ENCODE measurements at regions not wholly inside any gene's neighbourhood (a gene's known extent, or its start where the extent isn't known, plus 50 kb on each side); places are given as distances from the start of the nearest gene placed in this dataset.

DNA sequence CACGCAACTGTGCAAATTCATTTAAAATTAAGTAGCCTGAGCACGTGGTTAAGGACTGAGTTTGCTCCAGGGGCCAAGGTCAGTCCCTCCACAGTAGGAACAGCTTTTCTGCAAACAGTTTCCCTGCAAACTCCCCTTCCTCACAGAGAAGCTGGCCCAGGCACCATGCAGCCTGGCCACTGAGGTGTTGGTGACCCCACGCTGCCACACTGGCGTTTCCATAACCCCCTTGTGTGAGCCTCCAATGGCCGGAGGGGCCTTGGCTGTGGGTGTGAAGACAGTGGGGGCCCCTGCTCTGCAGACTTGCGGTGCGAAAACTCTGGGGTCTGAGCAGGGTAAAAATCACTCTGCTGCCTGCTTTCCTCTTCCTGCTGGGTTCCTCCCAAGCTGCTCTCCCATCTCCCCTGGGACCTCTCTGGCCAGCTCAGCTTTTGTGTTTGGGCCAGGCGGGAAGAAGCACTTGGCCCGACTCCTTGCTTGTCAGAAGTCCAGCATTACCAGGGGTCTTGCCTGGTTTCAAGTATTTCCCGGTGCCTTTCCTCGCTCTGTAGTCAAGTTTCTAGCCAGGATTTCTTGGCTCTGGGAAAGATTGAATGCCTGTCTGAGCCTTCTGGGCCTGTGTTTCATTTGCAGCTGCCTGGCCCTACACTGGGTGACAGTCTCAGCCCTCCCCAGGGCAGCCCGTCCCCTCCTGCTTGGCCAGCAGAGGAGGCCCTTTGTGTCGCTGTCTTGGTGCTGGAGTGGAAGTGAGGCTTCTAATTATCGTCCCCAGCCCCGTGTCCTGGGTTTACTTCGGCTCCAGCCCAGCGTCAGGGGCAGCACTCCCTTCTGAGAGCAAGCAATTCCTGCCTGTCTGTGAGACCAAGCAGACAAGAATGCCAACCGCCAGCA, 131.4 kb upstream of the SLC1A4 start:
- no peak for DNase-seq (ENCODE audit: low read depth)

DNA sequence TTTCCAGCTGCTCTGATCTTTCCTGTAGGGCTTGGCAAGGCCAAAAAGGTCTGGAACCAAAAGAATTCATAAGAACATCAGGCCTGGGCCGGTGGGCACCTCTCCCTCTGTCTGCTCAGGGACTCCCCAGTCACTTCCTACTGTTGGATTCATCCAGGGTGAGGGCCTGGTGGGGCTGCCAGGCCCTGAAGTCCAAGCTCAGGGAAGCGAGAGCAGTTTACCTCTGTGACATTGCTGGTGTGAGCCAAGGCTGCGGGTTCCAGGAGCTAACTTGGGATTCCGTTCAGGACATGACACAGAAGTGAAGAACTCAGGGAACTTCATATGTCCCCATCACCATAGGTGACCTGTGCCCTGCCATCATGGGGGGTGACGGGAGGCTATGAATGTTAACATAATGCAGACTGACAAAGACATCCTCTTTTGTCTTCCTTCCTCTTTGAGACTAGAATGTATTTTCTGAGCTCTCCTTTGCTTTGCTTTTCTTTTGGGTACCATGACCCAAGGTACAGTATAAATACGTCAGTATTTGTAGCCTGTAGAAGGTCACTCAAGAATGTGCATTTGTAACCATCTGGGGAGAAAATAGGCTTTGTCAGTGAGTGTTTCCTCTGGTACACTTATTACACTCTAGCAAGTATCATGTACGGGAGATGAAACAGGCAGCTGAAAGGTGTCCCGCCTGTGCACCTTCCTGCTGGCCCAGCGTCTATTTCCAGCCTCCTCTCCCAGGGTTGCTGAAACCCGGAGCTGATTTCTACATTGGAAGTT, 130.5 kb upstream of the SLC1A4 start:
- DNase-seq (ENCODE audit: low read depth): no peak

DNA sequence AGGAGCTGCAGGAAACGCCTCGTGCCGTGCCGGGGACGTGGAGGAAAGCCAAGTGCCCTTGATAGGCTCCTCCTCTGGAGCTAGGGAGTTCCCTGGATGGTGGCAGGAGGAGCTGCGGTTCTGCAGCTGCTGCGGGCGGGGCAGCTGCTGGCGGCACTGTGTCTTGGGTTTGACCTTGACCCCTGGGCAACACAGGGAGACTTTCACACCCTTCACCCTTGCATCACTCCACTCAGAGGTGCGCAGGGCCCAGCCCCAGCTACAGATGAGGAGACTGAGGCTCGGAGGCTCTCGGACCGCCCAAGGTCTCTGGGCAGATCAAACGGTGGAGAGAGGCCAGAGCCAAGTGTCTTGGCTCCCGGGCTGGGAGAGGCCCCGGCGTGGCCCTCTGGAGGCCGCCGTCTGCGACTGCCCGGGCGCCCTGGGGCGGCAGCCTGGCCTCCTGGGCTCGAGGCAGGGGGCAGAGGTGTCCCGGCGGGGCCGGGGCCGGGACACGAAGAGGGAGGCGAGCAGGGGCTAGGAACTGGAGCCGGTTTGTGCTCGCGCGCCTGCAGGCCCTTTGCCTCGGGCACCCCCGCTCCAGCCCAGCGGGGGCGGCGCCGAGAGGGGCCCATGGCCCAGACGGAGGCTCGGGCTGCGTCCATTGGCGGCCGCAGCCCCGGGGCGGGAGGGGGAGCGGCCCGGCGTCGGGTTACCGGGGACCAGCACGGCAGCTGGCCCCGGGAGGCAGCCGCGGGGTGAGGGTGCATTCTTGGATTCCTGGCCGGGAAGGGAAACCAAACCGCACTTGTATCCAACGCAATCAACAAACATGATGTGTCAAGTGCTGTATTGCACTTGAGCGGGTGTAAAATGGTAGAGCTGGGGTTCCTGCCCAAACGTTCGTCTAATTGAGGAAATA, 129.6 kb upstream of the SLC1A4 start:
- DNase-seq (ENCODE audit: low read depth): no peak

DNA sequence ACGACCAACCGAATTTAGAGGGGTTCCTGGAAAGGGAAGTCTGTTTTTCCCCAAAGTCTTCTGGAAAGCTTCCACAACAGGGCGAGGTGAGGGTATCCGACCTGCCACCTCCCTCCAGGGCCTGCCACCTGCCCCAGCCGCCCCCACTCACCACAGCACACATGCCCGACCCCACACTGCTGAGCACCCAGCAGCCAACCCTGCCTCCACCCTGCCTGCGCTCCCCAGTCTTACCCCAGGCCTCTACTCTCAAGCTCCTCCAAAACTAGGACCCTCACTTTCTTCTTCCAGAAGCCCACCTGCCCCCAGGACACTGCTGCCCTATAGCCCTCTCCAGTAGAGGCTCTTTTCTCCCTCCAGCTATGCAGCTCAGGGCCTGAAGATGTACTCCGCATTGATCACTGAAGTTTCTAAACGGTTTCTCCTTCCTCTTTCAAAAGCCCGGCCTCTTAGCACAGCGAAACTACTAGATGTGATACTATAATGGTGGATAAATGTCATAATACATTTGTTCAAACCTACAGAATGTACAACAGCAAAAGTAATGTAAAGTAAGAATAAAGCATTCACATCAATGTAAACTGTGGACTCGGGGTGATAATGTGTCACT, 128.8 kb upstream of the SLC1A4 start:
- DNase-seq (ENCODE audit: low read depth): no peak

DNA sequence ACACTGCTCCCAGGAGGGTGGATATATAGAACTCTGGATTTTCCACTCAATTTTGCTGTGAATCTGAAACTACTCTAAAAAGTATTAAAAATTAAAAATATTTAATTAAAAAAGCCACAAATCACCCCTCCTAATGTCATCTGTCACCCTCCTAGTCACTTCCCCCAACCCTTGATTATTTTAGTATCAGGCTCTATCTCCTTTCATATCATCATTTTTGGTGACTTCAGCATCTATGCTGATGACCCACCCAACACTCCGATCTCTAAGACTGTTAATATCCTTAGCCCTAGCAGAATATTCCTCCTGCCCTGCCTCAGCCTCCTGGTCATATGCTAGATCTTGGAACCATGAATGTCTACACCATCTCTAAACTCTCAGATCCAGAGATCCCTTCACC, 128.3 kb upstream of the SLC1A4 start:
- DNase-seq (ENCODE audit: low read depth): no peak

DNA sequence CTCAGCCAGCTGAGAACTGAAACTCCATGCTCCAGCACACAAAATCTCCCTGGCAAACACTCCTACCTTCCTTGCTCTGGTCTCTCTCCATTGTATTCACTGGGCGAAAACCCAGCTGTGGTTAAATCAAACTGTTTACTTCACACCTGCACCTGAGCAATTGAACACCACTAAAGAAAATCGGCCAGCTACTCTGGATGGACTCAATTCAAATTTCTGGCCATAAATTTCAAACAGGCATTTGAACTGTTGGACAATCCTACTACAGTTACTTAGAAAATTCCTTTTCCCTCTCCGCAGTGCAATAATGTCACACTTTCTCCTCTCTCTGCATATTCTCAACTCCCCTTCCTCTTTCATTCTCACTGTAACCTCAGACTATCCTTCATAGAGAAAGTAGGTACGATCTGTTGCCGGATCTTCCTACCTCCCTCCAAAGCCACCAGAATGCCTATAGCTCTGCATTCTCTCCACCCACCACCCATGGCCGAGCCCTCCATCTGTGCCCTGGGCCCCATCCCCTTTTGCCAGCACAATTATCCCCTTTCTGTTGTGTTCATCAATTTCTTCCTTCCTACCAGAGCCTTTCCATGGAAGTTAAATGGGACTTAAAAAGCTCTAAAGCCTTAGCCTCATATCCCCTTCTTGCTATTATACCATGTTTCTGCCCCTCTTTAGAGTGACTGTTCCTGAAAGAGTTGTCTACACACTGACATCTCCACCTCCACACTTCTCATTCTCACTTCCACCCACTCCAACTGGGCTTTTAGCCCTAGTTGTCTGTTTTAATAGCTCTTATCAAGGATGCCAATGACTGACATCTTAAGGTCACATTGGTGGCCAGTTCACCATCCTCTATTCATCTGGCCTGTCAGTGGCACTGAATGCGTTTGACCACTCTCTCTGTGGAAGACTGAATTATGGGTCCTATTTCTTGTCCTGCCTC, 127.5 kb upstream of the SLC1A4 start:
- no peak for DNase-seq (ENCODE audit: low read depth)

DNA sequence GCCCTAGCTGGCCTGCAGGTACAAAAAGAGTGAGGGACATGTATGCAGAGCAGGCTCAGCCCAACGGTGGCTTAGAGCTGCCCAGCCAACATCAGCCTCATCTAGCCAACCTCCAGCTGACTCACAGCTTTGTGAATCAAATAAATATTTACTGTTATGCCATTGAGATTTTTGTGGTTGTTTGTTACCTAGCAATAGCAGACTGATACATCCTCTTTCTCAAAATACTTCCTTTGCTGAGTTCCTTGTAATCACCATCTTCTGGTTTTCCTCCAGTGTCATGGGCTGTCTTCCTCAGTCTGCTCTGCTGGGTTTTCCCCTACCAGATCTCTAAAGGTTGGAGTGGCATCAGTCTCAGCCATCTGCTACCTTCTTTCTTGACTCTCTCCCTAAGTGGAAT, 126.6 kb upstream of the SLC1A4 start:
- DNase-seq (ENCODE audit: low read depth): no peak

DNA sequence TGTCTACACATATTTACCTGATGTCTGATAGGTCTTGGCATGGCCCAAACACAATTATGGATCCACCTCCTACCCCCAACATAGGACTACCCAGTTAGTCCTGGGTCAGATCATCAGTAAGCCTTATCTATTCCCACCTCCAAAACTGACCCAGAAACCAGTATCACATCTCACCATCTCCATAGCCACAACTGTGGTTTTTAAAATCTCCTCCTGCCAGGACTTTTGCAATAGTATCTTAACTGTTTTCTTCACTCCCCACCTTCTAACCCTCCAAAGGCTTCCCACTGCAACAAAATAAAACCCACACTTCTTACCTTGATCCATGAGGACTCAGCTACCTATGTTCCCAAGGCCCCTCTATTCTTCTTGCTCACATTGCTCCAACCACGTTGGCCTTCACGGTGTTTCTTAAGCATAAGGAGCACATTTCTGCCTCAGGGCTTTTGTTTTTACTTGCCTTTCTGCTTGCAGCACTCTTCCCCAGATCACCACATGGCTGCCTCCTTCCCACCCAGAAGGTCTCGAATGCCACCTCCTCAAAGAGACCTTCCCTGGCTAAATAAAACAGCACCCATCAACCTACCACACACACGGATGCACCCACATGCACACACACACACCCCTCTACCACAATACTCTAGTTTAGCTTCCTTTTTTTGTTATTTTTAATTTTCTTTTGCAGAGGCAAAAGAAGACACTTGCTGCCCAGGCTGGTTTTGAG, 125.9 kb upstream of the SLC1A4 start:
- no peak for DNase-seq (ENCODE audit: low read depth)

DNA sequence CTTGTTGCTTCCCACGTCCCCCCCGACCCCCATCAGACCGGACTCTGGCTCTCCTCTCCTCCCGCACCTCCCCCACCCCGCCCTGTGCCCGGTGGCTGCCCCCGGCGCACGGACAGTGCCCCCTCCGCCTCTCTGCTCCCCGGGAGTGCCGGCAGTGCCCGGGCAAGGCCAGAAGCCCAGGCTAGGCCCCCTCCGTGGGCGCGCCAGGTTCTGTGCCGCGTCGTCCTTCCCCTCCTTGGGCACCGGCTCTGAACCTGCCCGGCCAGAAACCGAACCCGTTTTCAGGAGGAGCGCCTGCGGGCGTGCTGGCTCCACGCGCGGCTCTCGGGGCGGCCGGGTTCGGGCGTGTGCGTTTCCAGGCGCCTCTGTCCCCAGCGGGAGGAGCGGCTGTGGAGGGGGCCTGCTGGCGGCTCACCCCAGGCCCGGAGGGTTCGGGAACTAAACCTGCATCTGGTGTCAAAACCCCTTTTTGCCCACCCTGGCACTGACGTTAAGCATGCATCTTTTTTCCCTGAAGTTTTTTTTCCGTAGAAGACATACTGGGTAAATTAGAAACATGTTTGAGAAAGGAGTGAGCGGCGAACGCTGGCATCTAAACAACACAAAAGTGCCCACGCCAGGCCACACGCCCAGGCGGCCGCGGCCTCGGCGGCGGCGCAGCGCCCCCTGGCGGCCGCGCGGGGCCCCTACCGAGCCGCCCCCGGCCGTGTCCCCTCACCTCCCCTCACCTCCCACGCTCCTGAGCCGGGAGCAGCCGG, 123.9 kb upstream of the SLC1A4 start:
- DNase-seq (ENCODE audit: low read depth): no peak

DNA sequence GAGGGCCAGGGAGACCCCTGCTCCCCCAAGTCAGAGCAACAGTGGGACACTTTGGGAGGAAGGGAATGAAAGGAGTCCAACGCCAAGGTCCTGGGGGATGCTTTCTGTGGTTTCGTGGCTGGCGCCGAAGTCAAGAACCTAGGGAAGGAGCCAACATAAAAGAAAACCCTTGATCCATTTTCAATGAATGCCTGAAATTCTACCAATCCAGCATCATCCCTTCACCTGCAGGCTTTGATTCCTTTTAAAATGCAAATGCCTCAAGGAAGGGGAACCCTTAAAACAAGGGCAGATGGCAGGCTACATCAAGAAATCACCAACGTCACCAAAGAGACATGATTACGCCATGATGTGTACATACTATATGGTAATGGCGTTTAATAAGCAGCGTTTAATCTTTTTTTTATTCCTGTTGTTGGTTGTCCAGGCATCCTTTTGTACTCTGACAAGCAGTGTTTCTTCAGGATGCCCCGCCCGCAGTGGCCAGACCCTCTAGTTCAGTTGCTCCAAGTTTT, 123.3 kb upstream of the SLC1A4 start:
- no peak for DNase-seq (ENCODE audit: low read depth)

DNA sequence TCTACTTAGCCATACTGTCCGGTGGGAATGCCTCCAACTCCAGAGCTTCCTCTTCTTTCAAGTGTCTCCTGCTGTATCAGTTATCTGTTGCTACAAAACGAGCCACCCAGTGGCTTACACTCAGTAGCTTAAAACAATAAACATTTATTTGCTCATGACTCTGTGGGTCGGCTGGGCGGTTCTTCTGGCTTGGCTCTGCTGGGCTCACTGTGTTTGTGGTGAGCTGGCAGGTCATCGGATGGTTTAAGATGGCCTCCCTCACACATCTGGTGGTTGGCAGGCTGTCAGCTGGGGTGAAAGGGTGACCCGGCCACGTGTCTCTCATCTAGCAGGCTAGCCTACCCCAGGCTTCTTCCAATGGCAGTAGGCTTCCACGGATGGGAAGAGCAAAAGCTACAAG, 122.4 kb upstream of the SLC1A4 start:
- DNase-seq (ENCODE audit: low read depth): no peak

DNA sequence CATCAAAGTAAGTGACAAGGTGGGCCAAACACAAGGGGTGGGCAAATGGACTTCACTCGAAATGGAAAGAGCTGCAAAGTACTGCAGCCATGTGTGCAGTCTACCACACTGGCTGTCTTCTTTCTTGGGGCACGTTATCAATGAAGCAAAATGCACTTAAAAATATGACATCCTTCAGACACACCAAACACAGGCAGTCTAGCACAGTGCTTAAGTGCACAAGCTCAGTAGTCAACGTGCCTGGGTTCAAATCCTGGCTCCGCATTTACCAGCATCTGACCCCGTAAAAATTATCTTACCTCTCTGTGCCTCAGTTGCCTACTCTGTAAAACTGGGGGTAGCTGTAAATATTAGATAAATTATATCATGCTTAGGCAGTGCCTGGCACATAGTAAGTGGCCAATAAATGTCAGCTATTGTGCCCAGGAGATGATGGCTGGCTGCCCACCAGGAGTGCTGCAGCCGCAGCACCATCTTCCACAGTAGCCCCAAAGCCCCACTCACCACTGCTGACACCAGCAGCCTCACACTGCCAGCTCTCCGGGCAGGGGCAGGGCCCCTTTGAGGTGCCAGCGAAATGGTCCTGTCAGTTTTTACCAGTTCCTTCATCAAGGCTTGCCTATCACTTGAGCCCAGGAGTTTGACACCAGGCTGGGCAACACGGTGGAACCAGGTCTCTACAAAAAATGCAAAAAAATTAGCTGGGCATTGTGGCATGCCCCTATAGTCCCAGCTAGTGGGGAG, 121.8 kb upstream of the SLC1A4 start:
- DNase-seq (ENCODE audit: low read depth): no peak

DNA sequence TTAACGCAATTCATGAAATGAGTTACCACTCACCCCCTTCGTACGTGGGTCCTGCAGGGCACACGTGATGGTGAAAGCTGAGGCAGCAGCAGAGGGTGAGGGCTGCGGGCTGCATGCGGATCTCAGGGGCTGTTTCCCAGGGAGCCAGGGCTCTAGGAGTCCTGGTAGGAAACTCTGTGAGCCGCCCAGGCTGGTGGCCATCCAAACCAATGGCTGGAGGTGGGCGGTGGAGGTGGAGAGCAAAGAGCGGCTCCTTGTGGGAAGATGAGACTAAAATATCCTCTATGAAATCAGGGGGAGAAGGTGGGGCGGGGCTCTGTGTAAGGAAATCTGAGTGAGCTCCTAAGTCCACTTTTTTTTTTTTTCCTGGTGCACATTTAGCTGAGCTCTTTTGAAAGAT, 120.1 kb upstream of the SLC1A4 start:
- DNase-seq (ENCODE audit: low read depth): no peak

DNA sequence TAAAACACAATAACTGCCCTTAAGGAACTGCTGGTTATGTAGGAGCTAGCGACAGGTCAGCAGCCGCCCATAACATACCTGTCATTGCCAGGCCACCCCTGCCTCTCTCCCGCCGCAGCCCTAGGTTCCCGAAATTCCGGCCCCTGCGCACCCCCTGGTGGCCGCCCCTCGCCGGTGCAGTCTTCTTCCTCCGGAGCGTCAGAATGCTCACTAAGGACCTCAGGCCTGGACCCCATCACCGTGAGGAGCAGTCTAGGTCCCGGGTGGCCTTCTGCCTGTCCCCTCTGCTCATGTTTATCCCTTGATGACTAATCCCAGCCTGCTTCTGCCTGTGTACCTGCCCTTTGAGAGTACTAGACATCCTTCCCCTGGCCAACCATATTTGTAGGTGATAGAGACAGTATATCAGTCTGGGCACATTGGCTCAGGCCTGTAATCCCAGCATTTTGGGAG, 115.7 kb upstream of the SLC1A4 start:
- peak; percentile 30 for DNase-seq (ENCODE audit: low read depth)

DNA sequence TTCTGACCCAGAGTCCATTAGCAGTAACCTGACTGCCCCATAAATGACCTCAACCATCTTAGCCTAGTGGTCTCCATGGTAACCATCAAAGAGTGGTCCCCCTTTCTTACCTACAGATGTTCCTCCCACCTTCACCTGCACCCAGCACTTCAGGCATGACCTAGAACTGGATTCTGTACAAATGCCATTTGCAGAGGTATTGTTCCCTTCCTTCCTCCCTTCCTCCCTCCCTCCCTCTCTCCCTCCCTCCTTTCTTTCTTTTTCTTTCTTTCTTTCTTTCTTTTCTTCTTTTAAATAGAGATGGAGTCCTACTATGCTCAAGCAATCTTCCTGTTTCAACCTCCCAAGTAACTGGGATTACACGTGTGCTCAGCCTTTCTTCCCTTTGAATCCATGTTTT, 114.6 kb upstream of the SLC1A4 start:
- no peak for DNase-seq (ENCODE audit: low read depth)

DNA sequence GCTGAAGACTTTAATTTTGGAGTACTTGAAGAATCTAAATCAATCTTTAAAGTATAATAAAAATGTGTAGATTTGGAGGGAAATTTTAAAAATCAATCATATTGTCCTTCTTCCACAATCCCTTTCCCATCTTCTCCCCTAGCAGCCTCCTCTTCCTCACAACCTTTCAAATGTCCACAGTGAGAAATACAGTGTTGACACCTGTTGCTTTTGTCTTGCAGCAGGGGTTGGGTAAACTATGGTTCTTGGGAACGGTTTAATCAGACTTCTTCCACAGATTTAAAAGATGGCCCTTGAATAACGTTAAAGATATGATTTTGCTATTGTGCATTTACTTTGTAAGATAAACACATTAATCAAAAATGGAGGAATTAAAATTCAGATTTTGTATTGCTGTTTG, 113.8 kb upstream of the SLC1A4 start:
- DNase-seq (ENCODE audit: low read depth): no peak

DNA sequence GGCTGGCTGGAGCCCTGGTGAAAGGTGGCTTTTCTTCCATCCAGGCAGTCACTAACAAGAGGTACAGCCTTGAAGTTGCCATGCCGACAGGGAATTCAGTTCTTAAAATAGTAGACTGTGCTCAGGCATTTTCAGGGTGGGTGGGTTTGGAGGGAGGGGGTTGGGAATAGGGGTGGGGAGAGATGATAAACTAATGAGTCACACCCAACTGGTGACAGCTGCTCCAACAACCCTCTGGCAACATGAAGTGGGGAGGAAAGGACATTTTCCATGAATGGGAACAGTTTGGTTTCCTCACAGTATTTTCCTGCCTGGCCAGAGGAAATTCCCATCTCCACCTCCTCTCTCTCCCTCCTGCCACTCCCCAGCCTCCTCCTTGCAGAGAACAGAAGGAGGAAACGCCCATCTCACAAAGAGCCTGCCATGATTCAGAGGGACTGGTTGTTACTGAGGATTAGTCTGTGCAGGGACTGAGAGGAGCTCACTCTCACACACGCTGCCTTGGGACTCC, 113.0 kb upstream of the SLC1A4 start:
- DNase-seq (ENCODE audit: low read depth): no peak

DNA sequence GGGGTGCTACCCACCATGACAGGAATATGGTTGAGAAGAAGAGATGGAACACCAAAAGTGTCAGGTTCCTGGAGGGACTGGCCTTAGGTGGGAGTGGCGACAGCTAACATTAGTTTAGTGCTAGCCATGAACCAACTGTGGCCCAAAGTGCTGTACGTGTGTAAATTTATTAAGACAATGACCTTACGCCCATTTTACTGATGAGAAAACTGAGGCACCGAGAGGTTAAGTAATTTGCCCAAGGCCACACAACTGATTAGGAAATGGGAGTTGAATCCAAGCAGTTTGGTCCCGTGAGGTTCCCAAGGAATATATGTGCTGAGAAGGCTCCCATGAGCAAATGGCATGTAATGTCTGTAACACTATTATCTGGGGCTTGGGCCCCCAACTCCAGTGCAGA, 109.5 kb upstream of the SLC1A4 start:
- no peak for DNase-seq (ENCODE audit: low read depth)
